T-cell (primary cell): ENCODE measurements at regions not wholly inside any gene's neighbourhood (a gene's known extent, or its start where the extent isn't known, plus 50 kb on each side); places are given as distances from the start of the nearest gene placed in this dataset.

Experiments used
- ATAC-seq, 4 experiments: fragments of 200-7000 bp in 3 of 4; fragments of 150-1000 bp in 1 of 4; cut with Tn5 transposase; replicated peaks in 1 of 4; 1 replicate in 3 of 4; 2 replicates in 1 of 4; pipeline ENCODE4 v1.10.0; 2021; ENCODE audit warnings: moderate library complexity in 3 of 4, mild to moderate bottlenecking in 2 of 4, moderate number of reproducible peaks in 1 of 4
- CTCF ChIA-PET, 2 donors: fragments of 300-600 bp; sonication (Branson Sonifier 250); formaldehyde crosslinking; loops; one replicate each; lab custom pipeline; 2022; ENCODE audit warnings: antibody characterized with exemption in 2 of 2; lab: Charles Lee
- POLR2A ChIA-PET, 2 donors: fragments of 300-600 bp; sonication (Branson Sonifier 250); formaldehyde crosslinking; loops; one replicate each; lab custom pipeline; 2022; ENCODE audit warnings: antibody characterized with exemption in 2 of 2; lab: Charles Lee
- DNase-seq, 35 experiments: peaks; one replicate each; pipeline versions ENCODE4 v3.0.0 to v3.0.0-alpha.2; 2013 to 2023
- H3K27ac ChIP-seq: one replicate; pipeline ENCODE4 v1.5.1; 2013; ENCODE audit warnings: low read length
- H3K27me3 ChIP-seq, 2 experiments: replicated peaks in 1 of 2; 1 replicate in 1 of 2; 2 replicates in 1 of 2; pipeline versions ENCODE4 v1.6.1 to v1.7.0; 2013; ENCODE audit warnings: low read length in 1 of 2, mixed read lengths in 1 of 2; ENCODE audit not compliant: control insufficient read depth in 2 of 2, insufficient read depth in 2 of 2; ENCODE audit errors: extremely low read depth in 1 of 2
- H3K36me3 ChIP-seq, 2 donors: 1 replicate in 1 of 2; 2 replicates in 1 of 2; pipeline versions ENCODE4 v1.6.1 to v1.7.0; 2013; ENCODE audit warnings: low read length in 1 of 2; ENCODE audit not compliant: control insufficient read depth in 2 of 2, insufficient read depth in 1 of 2; ENCODE audit errors: extremely low read depth in 1 of 2
- H3K4me1 ChIP-seq, 2 experiments: 1 replicate in 1 of 2; 2 replicates in 1 of 2; pipeline versions ENCODE4 v1.6.1 to v1.7.0; 2013; ENCODE audit warnings: low read length in 2 of 2, mixed read lengths in 1 of 2; ENCODE audit not compliant: insufficient read depth in 2 of 2, control insufficient read depth in 1 of 2; ENCODE audit errors: extremely low read depth in 1 of 2
- H3K4me3 ChIP-seq, 2 donors: 1 replicate in 1 of 2; 2 replicates in 1 of 2; pipeline versions ENCODE4 v1.5.1 to v1.7.0; 2013; ENCODE audit warnings: mild to moderate bottlenecking in 2 of 2, low read length in 1 of 2, moderate library complexity in 1 of 2; ENCODE audit not compliant: control insufficient read depth in 1 of 2; ENCODE audit errors: extremely low read depth in 1 of 2
- H3K9me3 ChIP-seq: 2 replicates; pipeline ENCODE4 v1.7.0; 2013
- H3K27ac Mint-ChIP-seq, 2 donors: one replicate each; pipeline ENCODE4 v1.8.0; 2020 to 2021; ENCODE audit warnings: mild to moderate bottlenecking in 2 of 2, mixed read lengths in 2 of 2
- H3K27me3 Mint-ChIP-seq, 2 donors: one replicate each; pipeline ENCODE4 v1.8.0; 2021 to 2022; ENCODE audit warnings: mixed read lengths in 2 of 2
- H3K36me3 Mint-ChIP-seq: one replicate; pipeline ENCODE4 v1.8.0; 2021; ENCODE audit warnings: mixed read lengths
- H3K4me1 Mint-ChIP-seq, 3 donors: one replicate each; pipeline ENCODE4 v1.8.0; 2020 to 2022; ENCODE audit warnings: mixed read lengths in 3 of 3, mild to moderate bottlenecking in 1 of 3
- H3K4me3 Mint-ChIP-seq, 3 donors: one replicate each; pipeline ENCODE4 v1.8.0; 2020 to 2022; ENCODE audit warnings: mild to moderate bottlenecking in 3 of 3, mixed read lengths in 3 of 3, moderate library complexity in 3 of 3
- H3K9me3 Mint-ChIP-seq, 3 donors: one replicate each; pipeline ENCODE4 v1.8.0; 2020 to 2022; ENCODE audit warnings: mixed read lengths in 3 of 3
- WGBS: methylation state at CpG from one replicate; pipeline ENCODE4 v1.1.5; 2013; ENCODE audit warnings: missing lambda C conversion rate; ENCODE audit not compliant: insufficient coverage; 5-methylcytosine and 5-hydroxymethylcytosine counted together

DNA sequence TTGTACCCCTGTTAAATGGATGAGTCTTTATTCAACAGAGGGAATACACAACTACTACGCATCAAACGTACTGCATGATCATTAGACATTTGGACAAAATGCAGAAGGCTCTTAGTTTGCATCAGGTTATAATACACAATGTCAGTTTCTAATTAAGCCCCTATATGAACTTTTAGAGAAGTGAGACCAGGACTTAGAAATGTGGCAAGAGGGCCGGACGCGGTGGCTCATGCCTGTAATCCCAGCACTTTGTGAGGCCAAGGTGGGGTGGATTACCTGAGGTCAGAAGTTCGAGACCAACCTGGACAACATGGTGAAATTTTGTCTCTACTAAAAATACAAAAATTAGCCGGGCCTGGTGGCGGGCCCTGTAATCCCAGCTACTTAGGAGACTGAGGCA lies 76.3 kb upstream of the MGMT start:
- ATAC-seq, result no peak
- no peaks in the 10 kb centered on the region for H3K36me3 ChIP-seq
- H3K4me1 ChIP-seq, result no peaks in the 10 kb centered on the region
- Mint-ChIP-seq H3K4me1 (no peaks in the 10 kb centered on the region), H3K4me3 (no peak overlapping the region), H3K9me3 (no peaks in the 10 kb centered on the region), H3K27ac (no peak overlapping the region), H3K36me3 (no peaks in the 10 kb centered on the region), H3K27me3 (peaks cover 2 to 11% of the 10 kb centered on the region in 2 donors)
- H3K4me3 ChIP-seq, result no peak overlapping the region
- H3K9me3 ChIP-seq, result no peaks in the 10 kb centered on the region
- no peak for DNase-seq
- POLR2A ChIA-PET, result no interaction called here
- no peaks in the 10 kb centered on the region for H3K27me3 ChIP-seq
- WGBS, result no CpG with 5 or more reads among the region's 8 CpGs
- no peak overlapping the region for H3K27ac ChIP-seq
- CTCF ChIA-PET, result no interaction called here

DNA sequence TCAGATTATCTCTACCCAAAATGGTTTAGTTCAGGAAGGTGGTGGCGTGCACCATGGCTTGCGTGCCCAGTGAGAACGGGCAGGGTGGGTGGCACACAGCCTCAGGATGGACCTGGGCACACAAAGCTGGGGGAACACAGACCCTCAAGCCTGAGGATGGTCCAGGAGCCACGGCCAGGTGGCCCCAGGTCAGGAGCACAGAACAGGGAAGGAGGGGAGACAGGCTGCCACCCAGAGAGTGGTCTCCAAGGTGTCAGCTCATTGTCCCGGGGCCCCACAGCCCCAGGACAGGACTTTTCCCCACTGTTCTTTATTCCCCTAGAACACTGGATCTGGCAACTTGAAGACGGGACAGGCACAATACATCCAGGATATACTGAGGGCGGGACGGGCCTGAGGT lies 75.6 kb upstream of the MGMT start:
- no peak overlapping the region for H3K4me3 Mint-ChIP-seq
- no peaks in the 10 kb centered on the region for H3K27me3 ChIP-seq
- ATAC-seq, result no peak
- H3K4me3 ChIP-seq, result no peak overlapping the region
- no peaks in the 10 kb centered on the region for H3K4me1 ChIP-seq
- 91% methylated on average over 6 of the region's 8 CpGs for WGBS
- no peak for DNase-seq
- ChIA-PET POLR2A (no interaction called here), CTCF (no interaction called here)
- no peaks in the 10 kb centered on the region for H3K4me1 Mint-ChIP-seq
- H3K36me3 ChIP-seq, result no peaks in the 10 kb centered on the region
- peaks cover 2 to 11% of the 10 kb centered on the region in 2 donors for H3K27me3 Mint-ChIP-seq
- H3K27ac Mint-ChIP-seq, result no peak overlapping the region
- no peaks in the 10 kb centered on the region for H3K9me3 ChIP-seq
- no peak overlapping the region for H3K27ac ChIP-seq
- no peaks in the 10 kb centered on the region for H3K36me3 Mint-ChIP-seq
- H3K9me3 Mint-ChIP-seq, result no peaks in the 10 kb centered on the region

DNA sequence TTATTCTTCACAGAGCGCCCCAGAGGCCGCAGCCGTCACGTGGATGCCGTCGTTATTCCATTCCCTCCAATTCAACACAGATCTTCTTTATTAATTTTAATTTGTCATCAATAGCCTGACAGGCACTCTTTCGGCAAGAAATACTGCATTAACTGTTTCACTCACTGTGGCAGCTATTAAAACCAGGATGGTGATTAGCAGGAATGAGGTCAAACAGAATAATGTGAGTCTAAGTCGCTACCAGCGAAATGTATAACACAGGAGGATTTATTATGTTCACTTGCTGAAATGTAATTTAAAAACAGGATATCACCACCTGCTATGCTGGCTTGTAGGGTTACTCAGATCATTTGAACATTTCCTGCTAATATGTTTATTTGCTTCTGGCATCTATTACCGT lies 74.2 kb upstream of the MGMT start:
- ChIA-PET POLR2A (no interaction called here), CTCF (no interaction called here)
- H3K36me3 Mint-ChIP-seq, result no peaks in the 10 kb centered on the region
- Histone ChIP-seq H3K36me3 (no peaks in the 10 kb centered on the region), H3K27ac (no peak overlapping the region), H3K27me3 (no peaks in the 10 kb centered on the region), H3K4me3 (no peak overlapping the region), H3K9me3 (no peaks in the 10 kb centered on the region), H3K4me1 (no peaks in the 10 kb centered on the region)
- no peaks in the 10 kb centered on the region for H3K4me1 Mint-ChIP-seq
- H3K4me3 Mint-ChIP-seq, result no peak overlapping the region
- no peaks in the 10 kb centered on the region for H3K9me3 Mint-ChIP-seq
- 79% methylated on average over 5 of the region's 10 CpGs for WGBS
- ATAC-seq, result no peak
- no peak for DNase-seq
- peaks cover 2 to 11% of the 10 kb centered on the region in 2 donors for H3K27me3 Mint-ChIP-seq
- no peak overlapping the region for H3K27ac Mint-ChIP-seq

DNA sequence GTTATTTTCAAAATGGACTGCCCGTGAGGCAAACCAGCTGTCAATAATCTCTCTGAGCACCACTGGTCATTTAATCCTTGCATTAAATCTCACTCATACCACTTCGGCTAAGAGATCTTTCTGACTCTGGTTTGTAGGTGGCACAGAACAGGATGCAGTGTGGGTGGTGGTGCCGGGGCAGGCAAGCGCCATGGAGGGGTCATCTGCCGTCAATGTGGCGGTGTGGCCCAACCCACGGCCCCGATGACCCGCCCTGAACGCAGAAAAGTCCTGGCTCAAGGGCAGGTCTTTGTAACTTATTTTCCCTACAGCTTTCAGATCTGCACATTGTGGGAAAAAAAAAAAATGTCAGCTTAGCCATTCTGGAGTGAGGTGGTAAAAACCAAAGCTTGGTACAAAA lies 73.2 kb upstream of the MGMT start:
- DNase-seq (no peak), ATAC-seq (no peak)
- no peaks in the 10 kb centered on the region for H3K4me1 ChIP-seq
- Mint-ChIP-seq H3K27me3 (peaks cover 2 to 6% of the 10 kb centered on the region in 2 donors), H3K4me3 (no peak overlapping the region), H3K9me3 (no peaks in the 10 kb centered on the region), H3K27ac (no peak overlapping the region), H3K36me3 (no peaks in the 10 kb centered on the region), H3K4me1 (no peaks in the 10 kb centered on the region)
- no peak overlapping the region for H3K4me3 ChIP-seq
- no peaks in the 10 kb centered on the region for H3K36me3 ChIP-seq
- H3K9me3 ChIP-seq, result no peaks in the 10 kb centered on the region
- ChIA-PET CTCF (no interaction called here), POLR2A (no interaction called here)
- H3K27ac ChIP-seq, result no peak overlapping the region
- H3K27me3 ChIP-seq, result no peaks in the 10 kb centered on the region
- WGBS, result 82% methylated on average over 8 of the region's 10 CpGs

DNA sequence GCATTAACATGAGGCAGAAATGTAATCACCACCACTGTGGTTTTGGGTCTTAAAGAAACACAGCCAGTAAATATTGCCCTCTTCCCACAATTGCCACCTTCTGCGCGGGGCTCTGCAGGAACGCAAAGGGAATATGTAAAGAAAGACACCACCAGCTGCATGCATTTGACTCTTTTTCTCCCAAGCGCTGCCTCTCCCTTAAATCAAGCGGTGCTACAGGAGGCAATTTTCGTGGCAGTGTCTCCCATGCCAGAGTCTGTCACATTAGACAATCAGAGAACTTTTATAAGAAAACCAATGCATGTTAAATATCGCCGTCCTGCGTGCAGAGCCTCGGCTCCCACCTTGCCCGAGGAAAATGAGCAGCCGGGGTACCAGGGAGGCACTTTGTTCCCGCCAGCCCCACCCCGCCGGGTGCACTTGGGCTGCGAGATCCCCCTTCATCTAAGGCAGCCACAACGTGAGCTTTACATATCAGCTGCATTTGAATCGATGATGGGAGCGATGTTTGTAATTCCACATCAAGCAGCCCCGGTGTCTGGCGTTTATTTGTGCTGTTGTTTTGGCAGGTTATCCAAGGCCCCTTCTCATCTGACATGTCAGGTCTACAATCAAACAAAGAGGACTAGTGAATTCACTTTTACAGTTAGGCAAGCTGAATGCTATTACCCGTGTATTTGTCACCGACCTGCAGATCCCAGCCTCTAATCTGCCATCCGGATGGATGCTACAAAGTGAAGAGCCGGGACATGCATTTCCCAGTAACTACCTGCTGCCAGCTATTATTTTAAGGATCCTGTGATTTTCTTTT lies 72.3 kb upstream of the MGMT start:
- Mint-ChIP-seq H3K36me3 (no peaks in the 10 kb centered on the region), H3K9me3 (no peaks in the 10 kb centered on the region), H3K27ac (no peak overlapping the region), H3K4me3 (no peak overlapping the region), H3K27me3 (peaks cover 0 to 4% of the 10 kb centered on the region in 2 donors), H3K4me1 (no peaks in the 10 kb centered on the region)
- Histone ChIP-seq H3K27me3 (no peaks in the 10 kb centered on the region), H3K36me3 (no peaks in the 10 kb centered on the region), H3K27ac (no peak overlapping the region), H3K4me3 (no peak overlapping the region), H3K4me1 (no peaks in the 10 kb centered on the region), H3K9me3 (no peaks in the 10 kb centered on the region)
- CTCF ChIA-PET, result no interaction called here
- ATAC-seq, result no peak
- DNase-seq, result no peak
- WGBS, result 86% methylated on average over 17 of the region's 25 CpGs
- POLR2A ChIA-PET, result no interaction called here

DNA sequence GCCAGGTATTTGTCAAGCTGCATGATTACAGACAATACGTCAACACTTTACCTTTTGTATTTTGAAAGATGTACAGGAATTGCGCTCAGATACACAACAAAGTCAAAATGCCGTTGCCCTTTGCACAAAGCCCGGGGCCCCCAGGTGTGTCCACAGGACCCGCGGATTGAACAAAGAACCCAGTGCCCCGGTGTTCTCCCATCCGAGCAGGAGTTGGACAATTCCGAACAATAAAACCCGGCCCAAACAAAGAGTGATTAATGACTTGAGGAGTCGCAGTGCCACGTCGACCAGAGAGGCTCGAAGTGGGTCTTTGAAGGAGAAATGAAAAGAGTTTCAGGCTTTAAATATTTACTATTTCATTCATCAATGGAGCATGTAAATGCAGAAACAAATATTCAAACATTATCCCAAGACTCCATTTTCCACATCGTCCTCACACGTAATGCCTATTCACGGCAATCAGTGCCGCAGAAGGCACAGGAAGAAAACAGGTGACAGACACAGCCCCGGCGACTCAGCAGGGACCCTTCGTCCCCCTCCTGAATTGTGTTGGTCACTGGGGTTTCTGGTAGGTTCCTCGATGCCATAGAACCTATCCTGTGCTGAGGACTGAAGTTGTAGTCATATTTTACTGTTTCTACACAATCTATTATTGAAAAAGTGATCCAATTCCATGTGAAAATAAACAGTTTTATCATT lies 70.9 kb upstream of the MGMT start:
- Mint-ChIP-seq H3K36me3 (no peaks in the 10 kb centered on the region), H3K27ac (no peak overlapping the region), H3K4me1 (no peaks in the 10 kb centered on the region), H3K4me3 (no peak overlapping the region), H3K27me3 (peaks cover 0 to 4% of the 10 kb centered on the region in 2 donors), H3K9me3 (no peaks in the 10 kb centered on the region)
- WGBS, result 87% methylated on average over 12 of the region's 22 CpGs
- Histone ChIP-seq H3K4me3 (no peak overlapping the region), H3K4me1 (no peaks in the 10 kb centered on the region), H3K9me3 (no peaks in the 10 kb centered on the region), H3K27me3 (peaks cover 0 to 2% of the 10 kb centered on the region in 2 experiments), H3K36me3 (no peaks in the 10 kb centered on the region), H3K27ac (no peak overlapping the region)
- DNase-seq, result no peak
- ChIA-PET POLR2A (no interaction called here), CTCF (no interaction called here)
- ATAC-seq, result no peak
